WTC11 (cell line): ENCODE measurements at regions not wholly inside any gene's neighbourhood (a gene's known extent, or its start where the extent isn't known, plus 50 kb on each side); places are given as distances from the start of the nearest gene placed in this dataset.

Experiments used
- CREB1 ChIP-seq: sonication (generic); formaldehyde crosslinking; IDR thresholded peaks from 2 replicates; pipeline ENCODE4 v1.8.0; 2023; ENCODE audit warnings: mild to moderate bottlenecking, missing genetic modification reagents
- ESRRA ChIP-seq: sonication (generic); formaldehyde crosslinking; IDR thresholded peaks from 2 replicates; pipeline ENCODE4 v1.8.1; 2022; ENCODE audit warnings: mild to moderate bottlenecking, missing genetic modification reagents, borderline replicate concordance
- JAZF1 ChIP-seq: fragments of 250-450 bp; sonication (Bioruptor Pico); IDR thresholded peaks from 2 replicates; pipeline ENCODE4 v1.9.0; 2021; ENCODE audit warnings: moderate library complexity, mild to moderate bottlenecking, inconsistent platforms
- SMAD3 ChIP-seq: sonication (generic); formaldehyde crosslinking; IDR thresholded peaks from 2 replicates; pipeline ENCODE4 v1.8.0; 2022; ENCODE audit warnings: missing genetic modification reagents, mild to moderate bottlenecking, borderline replicate concordance
- SMAD4 ChIP-seq: sonication (generic); formaldehyde crosslinking; IDR thresholded peaks from 2 replicates; pipeline ENCODE4 v1.8.0; 2022; ENCODE audit warnings: mild to moderate bottlenecking, missing genetic modification reagents
- TEAD1 ChIP-seq: sonication (generic); formaldehyde crosslinking; IDR thresholded peaks from 2 replicates; pipeline ENCODE4 v1.8.0; 2022; ENCODE audit warnings: mild to moderate bottlenecking, missing genetic modification reagents
- ZNF121 ChIP-seq: sonication (generic); formaldehyde crosslinking; IDR thresholded peaks from 2 replicates; pipeline ENCODE4 v1.8.0; 2023; ENCODE audit warnings: missing genetic modification reagents
- TF ChIP-seq, protein P1 (sequence below): fragments of 200-600 bp; IDR thresholded peaks from 2 replicates; pipeline ENCODE4 v1.8.0; 2022; ENCODE audit warnings: antibody characterized with exemption
- TF ChIP-seq, protein P2 (sequence below): sonication (generic); formaldehyde crosslinking; IDR thresholded peaks from 2 replicates; pipeline ENCODE4 v1.8.0; 2022; ENCODE audit warnings: mild to moderate bottlenecking, missing genetic modification reagents
- TF ChIP-seq, protein P3 (sequence below): sonication (generic); formaldehyde crosslinking; conservative IDR thresholded peaks from 2 replicates; pipeline ENCODE4 v1.8.1; 2022; ENCODE audit warnings: mild to moderate bottlenecking, missing genetic modification reagents
- TF ChIP-seq, protein P4 (sequence below): sonication (generic); formaldehyde crosslinking; IDR thresholded peaks from 2 replicates; pipeline ENCODE4 v1.8.1; 2023; ENCODE audit warnings: mild to moderate bottlenecking, missing genetic modification reagents, moderate library complexity
- TF ChIP-seq, protein P5 (sequence below): sonication (generic); formaldehyde crosslinking; IDR thresholded peaks from 2 replicates; pipeline ENCODE4 v1.8.0; 2023; ENCODE audit warnings: missing genetic modification reagents, mild to moderate bottlenecking, borderline replicate concordance
- TF ChIP-seq, protein P6 (sequence below): sonication (generic); formaldehyde crosslinking; IDR thresholded peaks from 2 replicates; pipeline ENCODE4 v1.8.0; 2023; ENCODE audit warnings: mild to moderate bottlenecking, missing genetic modification reagents

DNA sequence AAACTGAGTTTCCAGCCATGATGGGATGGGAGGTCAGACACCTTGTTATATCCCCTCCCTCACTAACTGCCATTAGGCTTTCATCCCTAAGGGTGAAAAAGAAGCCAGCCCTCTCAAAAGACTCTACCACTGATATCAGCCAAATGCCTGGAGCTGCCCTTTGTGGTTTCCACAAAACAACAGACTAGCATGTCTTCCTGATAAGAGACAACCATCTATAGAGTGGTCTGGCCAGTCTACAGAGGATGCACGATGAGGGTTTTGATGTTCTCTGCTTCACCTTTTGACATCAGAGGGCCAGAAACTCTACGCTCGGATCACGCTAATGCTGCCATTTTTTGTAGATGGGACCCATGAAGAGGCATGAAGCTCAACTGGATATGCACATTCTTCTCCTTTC is 61.7 kb upstream of the ARHGAP18 start:
- TF ChIP-seq, protein P1, sequence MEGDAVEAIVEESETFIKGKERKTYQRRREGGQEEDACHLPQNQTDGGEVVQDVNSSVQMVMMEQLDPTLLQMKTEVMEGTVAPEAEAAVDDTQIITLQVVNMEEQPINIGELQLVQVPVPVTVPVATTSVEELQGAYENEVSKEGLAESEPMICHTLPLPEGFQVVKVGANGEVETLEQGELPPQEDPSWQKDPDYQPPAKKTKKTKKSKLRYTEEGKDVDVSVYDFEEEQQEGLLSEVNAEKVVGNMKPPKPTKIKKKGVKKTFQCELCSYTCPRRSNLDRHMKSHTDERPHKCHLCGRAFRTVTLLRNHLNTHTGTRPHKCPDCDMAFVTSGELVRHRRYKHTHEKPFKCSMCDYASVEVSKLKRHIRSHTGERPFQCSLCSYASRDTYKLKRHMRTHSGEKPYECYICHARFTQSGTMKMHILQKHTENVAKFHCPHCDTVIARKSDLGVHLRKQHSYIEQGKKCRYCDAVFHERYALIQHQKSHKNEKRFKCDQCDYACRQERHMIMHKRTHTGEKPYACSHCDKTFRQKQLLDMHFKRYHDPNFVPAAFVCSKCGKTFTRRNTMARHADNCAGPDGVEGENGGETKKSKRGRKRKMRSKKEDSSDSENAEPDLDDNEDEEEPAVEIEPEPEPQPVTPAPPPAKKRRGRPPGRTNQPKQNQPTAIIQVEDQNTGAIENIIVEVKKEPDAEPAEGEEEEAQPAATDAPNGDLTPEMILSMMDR: no peak
- TF ChIP-seq SMAD3 (CRISPR knock-in tag) (no peak), JAZF1 (CRISPR knock-in tag) (no peak), ESRRA (CRISPR knock-in tag) (no peak), TEAD1 (CRISPR knock-in tag) (no peak), CREB1 (CRISPR knock-in tag) (no peak), SMAD4 (no peak), ZNF121 (CRISPR knock-in tag) (no peak)
- TF ChIP-seq, protein P2, sequence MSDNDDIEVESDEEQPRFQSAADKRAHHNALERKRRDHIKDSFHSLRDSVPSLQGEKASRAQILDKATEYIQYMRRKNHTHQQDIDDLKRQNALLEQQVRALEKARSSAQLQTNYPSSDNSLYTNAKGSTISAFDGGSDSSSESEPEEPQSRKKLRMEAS (CRISPR knock-in tag): no peak
- TF ChIP-seq, protein P3, sequence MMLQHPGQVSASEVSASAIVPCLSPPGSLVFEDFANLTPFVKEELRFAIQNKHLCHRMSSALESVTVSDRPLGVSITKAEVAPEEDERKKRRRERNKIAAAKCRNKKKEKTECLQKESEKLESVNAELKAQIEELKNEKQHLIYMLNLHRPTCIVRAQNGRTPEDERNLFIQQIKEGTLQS: no peak
- TF ChIP-seq, protein P4, sequence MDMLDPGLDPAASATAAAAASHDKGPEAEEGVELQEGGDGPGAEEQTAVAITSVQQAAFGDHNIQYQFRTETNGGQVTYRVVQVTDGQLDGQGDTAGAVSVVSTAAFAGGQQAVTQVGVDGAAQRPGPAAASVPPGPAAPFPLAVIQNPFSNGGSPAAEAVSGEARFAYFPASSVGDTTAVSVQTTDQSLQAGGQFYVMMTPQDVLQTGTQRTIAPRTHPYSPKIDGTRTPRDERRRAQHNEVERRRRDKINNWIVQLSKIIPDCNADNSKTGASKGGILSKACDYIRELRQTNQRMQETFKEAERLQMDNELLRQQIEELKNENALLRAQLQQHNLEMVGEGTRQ (CRISPR knock-in tag): no peak
- TF ChIP-seq, protein P5, sequence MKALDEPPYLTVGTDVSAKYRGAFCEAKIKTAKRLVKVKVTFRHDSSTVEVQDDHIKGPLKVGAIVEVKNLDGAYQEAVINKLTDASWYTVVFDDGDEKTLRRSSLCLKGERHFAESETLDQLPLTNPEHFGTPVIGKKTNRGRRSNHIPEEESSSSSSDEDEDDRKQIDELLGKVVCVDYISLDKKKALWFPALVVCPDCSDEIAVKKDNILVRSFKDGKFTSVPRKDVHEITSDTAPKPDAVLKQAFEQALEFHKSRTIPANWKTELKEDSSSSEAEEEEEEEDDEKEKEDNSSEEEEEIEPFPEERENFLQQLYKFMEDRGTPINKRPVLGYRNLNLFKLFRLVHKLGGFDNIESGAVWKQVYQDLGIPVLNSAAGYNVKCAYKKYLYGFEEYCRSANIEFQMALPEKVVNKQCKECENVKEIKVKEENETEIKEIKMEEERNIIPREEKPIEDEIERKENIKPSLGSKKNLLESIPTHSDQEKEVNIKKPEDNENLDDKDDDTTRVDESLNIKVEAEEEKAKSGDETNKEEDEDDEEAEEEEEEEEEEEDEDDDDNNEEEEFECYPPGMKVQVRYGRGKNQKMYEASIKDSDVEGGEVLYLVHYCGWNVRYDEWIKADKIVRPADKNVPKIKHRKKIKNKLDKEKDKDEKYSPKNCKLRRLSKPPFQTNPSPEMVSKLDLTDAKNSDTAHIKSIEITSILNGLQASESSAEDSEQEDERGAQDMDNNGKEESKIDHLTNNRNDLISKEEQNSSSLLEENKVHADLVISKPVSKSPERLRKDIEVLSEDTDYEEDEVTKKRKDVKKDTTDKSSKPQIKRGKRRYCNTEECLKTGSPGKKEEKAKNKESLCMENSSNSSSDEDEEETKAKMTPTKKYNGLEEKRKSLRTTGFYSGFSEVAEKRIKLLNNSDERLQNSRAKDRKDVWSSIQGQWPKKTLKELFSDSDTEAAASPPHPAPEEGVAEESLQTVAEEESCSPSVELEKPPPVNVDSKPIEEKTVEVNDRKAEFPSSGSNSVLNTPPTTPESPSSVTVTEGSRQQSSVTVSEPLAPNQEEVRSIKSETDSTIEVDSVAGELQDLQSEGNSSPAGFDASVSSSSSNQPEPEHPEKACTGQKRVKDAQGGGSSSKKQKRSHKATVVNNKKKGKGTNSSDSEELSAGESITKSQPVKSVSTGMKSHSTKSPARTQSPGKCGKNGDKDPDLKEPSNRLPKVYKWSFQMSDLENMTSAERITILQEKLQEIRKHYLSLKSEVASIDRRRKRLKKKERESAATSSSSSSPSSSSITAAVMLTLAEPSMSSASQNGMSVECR: no peak
- TF ChIP-seq, protein P6, sequence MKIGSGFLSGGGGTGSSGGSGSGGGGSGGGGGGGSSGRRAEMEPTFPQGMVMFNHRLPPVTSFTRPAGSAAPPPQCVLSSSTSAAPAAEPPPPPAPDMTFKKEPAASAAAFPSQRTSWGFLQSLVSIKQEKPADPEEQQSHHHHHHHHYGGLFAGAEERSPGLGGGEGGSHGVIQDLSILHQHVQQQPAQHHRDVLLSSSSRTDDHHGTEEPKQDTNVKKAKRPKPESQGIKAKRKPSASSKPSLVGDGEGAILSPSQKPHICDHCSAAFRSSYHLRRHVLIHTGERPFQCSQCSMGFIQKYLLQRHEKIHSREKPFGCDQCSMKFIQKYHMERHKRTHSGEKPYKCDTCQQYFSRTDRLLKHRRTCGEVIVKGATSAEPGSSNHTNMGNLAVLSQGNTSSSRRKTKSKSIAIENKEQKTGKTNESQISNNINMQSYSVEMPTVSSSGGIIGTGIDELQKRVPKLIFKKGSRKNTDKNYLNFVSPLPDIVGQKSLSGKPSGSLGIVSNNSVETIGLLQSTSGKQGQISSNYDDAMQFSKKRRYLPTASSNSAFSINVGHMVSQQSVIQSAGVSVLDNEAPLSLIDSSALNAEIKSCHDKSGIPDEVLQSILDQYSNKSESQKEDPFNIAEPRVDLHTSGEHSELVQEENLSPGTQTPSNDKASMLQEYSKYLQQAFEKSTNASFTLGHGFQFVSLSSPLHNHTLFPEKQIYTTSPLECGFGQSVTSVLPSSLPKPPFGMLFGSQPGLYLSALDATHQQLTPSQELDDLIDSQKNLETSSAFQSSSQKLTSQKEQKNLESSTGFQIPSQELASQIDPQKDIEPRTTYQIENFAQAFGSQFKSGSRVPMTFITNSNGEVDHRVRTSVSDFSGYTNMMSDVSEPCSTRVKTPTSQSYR (CRISPR knock-in tag): no peak
